Astrocyte (in vitro differentiated cells and primary cell): ENCODE measurements at regions not wholly inside any gene's neighbourhood (a gene's known extent, or its start where the extent isn't known, plus 50 kb on each side); places are given as distances from the start of the nearest gene placed in this dataset.

Source experiments
- CTCF ChIP-seq: IDR thresholded peaks from 2 replicates; pipeline ENCODE4 v1.5.1; 2011; ENCODE audit warnings: low read depth, mild to moderate bottlenecking, inconsistent platforms, low read length, moderate library complexity; ENCODE audit not compliant: insufficient read depth
- EZH2 ChIP-seq: IDR thresholded peaks from 2 replicates; pipeline ENCODE4 v1.6.1; 2012; ENCODE audit warnings: mild to moderate bottlenecking, low read length, inconsistent platforms; ENCODE audit not compliant: insufficient read depth

GRCh38 chr4:158968961-158969360 lies 133.9 kb upstream of the RAPGEF2 start:
- TF ChIP-seq CTCF (no peak), EZH2 (no peak)
